KMS-11 (cell line): ENCODE measurements at regions not wholly inside any gene's neighbourhood (a gene's known extent, or its start where the extent isn't known, plus 50 kb on each side); places are given as distances from the start of the nearest gene placed in this dataset.

Source experiments
- H2AFZ ChIP-seq: fragments of 200-600 bp; sonication (generic); 2 replicates; pipeline ENCODE4 v1.6.1; 2016; ENCODE audit warnings: antibody characterized with exemption, mixed run types, low read depth
- H3K27ac ChIP-seq: fragments of 200-600 bp; sonication (generic); 2 replicates; pipeline ENCODE4 v1.6.1; 2016; ENCODE audit warnings: mild to moderate bottlenecking, mixed run types
- H3K27me3 ChIP-seq: fragments of 200-600 bp; sonication (generic); 2 replicates; pipeline ENCODE4 v1.6.1; 2017; ENCODE audit warnings: mild to moderate bottlenecking, low read depth, mixed run types, moderate library complexity; ENCODE audit not compliant: insufficient read depth
- H3K36me3 ChIP-seq: fragments of 200-600 bp; sonication (generic); 2 replicates; pipeline ENCODE4 v1.6.1; 2017; ENCODE audit warnings: mild to moderate bottlenecking, mixed run types; ENCODE audit not compliant: insufficient read depth
- H3K4me1 ChIP-seq: fragments of 200-600 bp; sonication (generic); 2 replicates; pipeline ENCODE4 v1.6.1; 2016; ENCODE audit warnings: mild to moderate bottlenecking, low read depth, mixed run types; ENCODE audit not compliant: poor library complexity, severe bottlenecking
- H3K4me2 ChIP-seq: fragments of 200-600 bp; sonication (generic); 2 replicates; pipeline ENCODE4 v1.7.0; 2016; ENCODE audit warnings: mild to moderate bottlenecking, mixed run types
- H3K4me3 ChIP-seq: fragments of 200-600 bp; sonication (generic); IDR thresholded peaks from 2 replicates; pipeline ENCODE4 v1.6.1; 2017; ENCODE audit warnings: low read depth, low read length, mixed read lengths; ENCODE audit not compliant: insufficient read depth
- H3K79me2 ChIP-seq: fragments of 200-600 bp; sonication (generic); 2 replicates; pipeline ENCODE4 v1.6.1; 2016; ENCODE audit warnings: low read depth, mixed run types; ENCODE audit not compliant: insufficient read depth
- H3K9ac ChIP-seq: fragments of 200-600 bp; sonication (generic); 2 replicates; pipeline ENCODE4 v1.6.1; 2016; ENCODE audit warnings: mild to moderate bottlenecking, mixed run types
- H4K20me1 ChIP-seq: fragments of 200-600 bp; sonication (generic); 2 replicates; pipeline ENCODE4 v1.6.1; 2016; ENCODE audit warnings: mild to moderate bottlenecking, mixed run types; ENCODE audit not compliant: insufficient read depth
- CTCF ChIP-seq: fragments of 200-600 bp; sonication (generic); conservative IDR thresholded peaks from 2 replicates; pipeline ENCODE4 v1.6.1; 2017; ENCODE audit warnings: low read depth, mild to moderate bottlenecking, antibody characterized with exemption, low read length, moderate library complexity, mixed read lengths

GRCh38 chr9:81080185-81080584 is 609.2 kb downstream of the TLE1 start:
- Histone ChIP-seq H3K79me2 (no peaks in the 10 kb centered on the region), H3K36me3 (no peaks in the 10 kb centered on the region), H3K9ac (no peak overlapping the region), H3K27ac (no peak overlapping the region), H3K4me2 (no peak overlapping the region), H3K4me1 (peaks cover 12% of the 10 kb centered on the region), H3K4me3 (no peak overlapping the region), H2AFZ (no peak overlapping the region), H3K27me3 (no peaks in the 10 kb centered on the region), H4K20me1 (no peaks in the 10 kb centered on the region)
- TF ChIP-seq CTCF: no peak

GRCh38 chr9:81079055-81079454 is 610.3 kb downstream of the TLE1 start:
- Histone ChIP-seq H3K27ac (no peak overlapping the region), H4K20me1 (no peaks in the 10 kb centered on the region)
- TF ChIP-seq CTCF: no peak

GRCh38 chr9:81078555-81078954 is 610.8 kb downstream of the TLE1 start:
- no peak overlapping the region for H3K4me3 ChIP-seq
- no peaks in the 10 kb centered on the region for H3K79me2 ChIP-seq
- H3K27ac ChIP-seq: no peak overlapping the region
- no peak overlapping the region for H3K9ac ChIP-seq
- no peaks in the 10 kb centered on the region for H3K27me3 ChIP-seq
- no peak for TF ChIP-seq CTCF
- H3K4me1 ChIP-seq: no peaks in the 10 kb centered on the region
- no peak overlapping the region for H2AFZ ChIP-seq
- no peaks in the 10 kb centered on the region for H3K36me3 ChIP-seq
- H3K4me2 ChIP-seq: no peak overlapping the region
- H4K20me1 ChIP-seq: no peaks in the 10 kb centered on the region

More at GRCh38 chr9:81079055-81079454, 610.3 kb downstream of the TLE1 start:
- no peak overlapping the region for H3K9ac ChIP-seq
- peaks cover 4% of the 10 kb centered on the region for H3K4me1 ChIP-seq
- no peak overlapping the region for H3K4me3 ChIP-seq
- no peaks in the 10 kb centered on the region for H3K27me3 ChIP-seq
- no peaks in the 10 kb centered on the region for H3K79me2 ChIP-seq
- H3K4me2 ChIP-seq: no peak overlapping the region
- H2AFZ ChIP-seq: no peak overlapping the region
- H3K36me3 ChIP-seq: no peaks in the 10 kb centered on the region

- Histone ChIP-seq H3K27me3 (no peaks in the 10 kb centered on the region), H2AFZ (no peak overlapping the region), H3K4me3 (no peak overlapping the region), H3K9ac (no peak overlapping the region), H3K4me2 (no peak overlapping the region), H3K36me3 (no peaks in the 10 kb centered on the region), H4K20me1 (no peaks in the 10 kb centered on the region), H3K4me1 (no peaks in the 10 kb centered on the region), H3K79me2 (no peaks in the 10 kb centered on the region), H3K27ac (no peak overlapping the region)
- TF ChIP-seq CTCF: no peak
These were observed 611.8 kb downstream of the TLE1 start for GRCh38 chr9:81077572-81077971.
